ENCODE measurements at regions not wholly inside any gene's neighbourhood (a gene's known extent, or its start where the extent isn't known, plus 50 kb on each side); places are given as distances from the start of the nearest gene placed in this dataset.
A peak's percentile ranks its signal among the peaks of the same experiment; 100 is the strongest.

GRCh38 chr15:97653896-97654295 is 306.6 kb upstream of the ARRDC4 start:
- H2AFZ ChIP-seq (ENCODE audit: low read depth, low read length) = no peak overlapping the region
- no TSS peak for BruUV-seq (replicated peaks)
- no peak for DNase-seq (ENCODE audit: extremely low read depth in 1 of 4, low spot score in 3 of 4)
- no peaks in the 10 kb centered on the region for H3K36me3 ChIP-seq (ENCODE audit: control insufficient read depth, insufficient read depth, low read length)
- FAIRE-seq = no peak
- no peaks in the 10 kb centered on the region; a peak in 1 of 5 replicates for H3K4me1 ChIP-seq (replicated peaks in 1 of 2; ENCODE audit: control insufficient read depth in 2 of 2, insufficient read depth in 2 of 2, low read length in 2 of 2)
- ATAC-seq = no peak
- ChIA-PET CTCF (ENCODE audit: low intra/inter-chr PET ratio) (no interaction called here), POLR2A (interaction anchor here (0.6 kb wide), 1 partner anchor 158 kb away, joined by 3 read pairs; no protein-coding TSS in a partner anchor)
- 14% methylated on average over 1 of the region's 1 CpG for WGBS (ENCODE audit: insufficient coverage, low coverage, missing lambda C conversion rate)
- H3K27me3 ChIP-seq (ENCODE audit: control insufficient read depth in 2 of 2, insufficient read depth in 2 of 2, low read length in 2 of 2) = no peaks in the 10 kb centered on the region
- no peaks in the 10 kb centered on the region for H3K79me2 ChIP-seq (ENCODE audit: control insufficient read depth, insufficient read depth, low read length)
- no peak overlapping the region for H3K27ac ChIP-seq (ENCODE audit: extremely low read depth, low read depth, low read length)
- no peak overlapping the region for H3K4me2 ChIP-seq (ENCODE audit: insufficient read depth, low read length)
- H3K4me3 ChIP-seq = no peak overlapping the region
- intact Hi-C loops (cut with micrococcal nuclease) (no loop called here), in situ Hi-C loops (cut with MboI) (no loop called here)
- H4K20me1 ChIP-seq (replicated peaks; ENCODE audit: control insufficient read depth, insufficient read depth, low read length) = no peaks in the 10 kb centered on the region
- no peak for TF ChIP-seq ADNP (tag; IDR thresholded peaks at IDR 0.05)
- TF ChIP-seq SMAD2 (IDR thresholded peaks at IDR 0.05; ENCODE audit: low read depth, low read length) = no peak
- TF ChIP-seq RBM25 (IDR thresholded peaks at IDR 0.05; ENCODE audit: low read depth, low read length, severe bottlenecking) = peak; percentile 85
- peak; percentile 61 for TF ChIP-seq ZFP36 (IDR thresholded peaks at IDR 0.05; ENCODE audit: low read depth, low read length, partially characterized antibody)
- no peaks in the 10 kb centered on the region for H3K9me1 ChIP-seq (ENCODE audit: control insufficient read depth, insufficient read depth, low read length)
- no peaks in the 10 kb centered on the region for H3K9me3 ChIP-seq (replicated peaks; ENCODE audit: control insufficient read depth, insufficient read depth, low read depth, low read length)
- H3K9ac ChIP-seq (ENCODE audit: insufficient read depth in 1 of 2, low read depth in 2 of 2, low read length in 2 of 2) = no peak overlapping the region

GRCh38 chr15:97654481-97655076 is 305.9 kb upstream of the ARRDC4 start:
- POLR2A ChIA-PET = no interaction called here
- WGBS (ENCODE audit: insufficient coverage, low coverage, missing lambda C conversion rate) = 10% methylated on average over 7 of the region's 7 CpGs
- H3K4me3 ChIP-seq = no peak overlapping the region
- H2AFZ ChIP-seq (ENCODE audit: low read depth, low read length) = no peak overlapping the region
- H3K9me3 ChIP-seq (replicated peaks; ENCODE audit: control insufficient read depth, insufficient read depth, low read depth, low read length) = no peaks in the 10 kb centered on the region
- FAIRE-seq = no peak
- H3K4me1 ChIP-seq (replicated peaks in 1 of 2; ENCODE audit: control insufficient read depth in 2 of 2, insufficient read depth in 2 of 2, low read length in 2 of 2) = no peaks in the 10 kb centered on the region; a peak in 1 of 5 replicates
- no peak for DNase-seq (ENCODE audit: extremely low read depth in 1 of 4, low spot score in 3 of 4)
- CTCF ChIA-PET (ENCODE audit: low intra/inter-chr PET ratio) = no interaction called here
- ATAC-seq = no peak
- H3K36me3 ChIP-seq (ENCODE audit: control insufficient read depth, insufficient read depth, low read length) = no peaks in the 10 kb centered on the region
- no peak overlapping the region for H3K4me2 ChIP-seq (ENCODE audit: insufficient read depth, low read length)
- intact Hi-C loops (cut with micrococcal nuclease) = no loop called here
- H4K20me1 ChIP-seq (replicated peaks; ENCODE audit: control insufficient read depth, insufficient read depth, low read length) = no peaks in the 10 kb centered on the region
- TF ChIP-seq MECOM (CRISPR knock-in tag; IDR thresholded peaks at IDR 0.05) (no peak), MEIS2 (IDR thresholded peaks at IDR 0.05; ENCODE audit: partially characterized antibody) (peak; percentile 22), PBX2 (CRISPR knock-in tag; IDR thresholded peaks at IDR 0.05; ENCODE audit: low read depth) (no peak), PBX2 (tag; conservative IDR thresholded peaks at IDR 0.05; ENCODE audit: low read depth) (peak; percentile 84), PHB (CRISPR knock-in tag; IDR thresholded peaks at IDR 0.05) (no peak)
- H3K79me2 ChIP-seq (ENCODE audit: control insufficient read depth, insufficient read depth, low read length) = no peaks in the 10 kb centered on the region
- in situ Hi-C loops (cut with MboI) = no loop called here
- H3K27ac ChIP-seq (ENCODE audit: extremely low read depth, low read depth, low read length) = no peak overlapping the region
- no peak overlapping the region for H3K9ac ChIP-seq (ENCODE audit: insufficient read depth in 1 of 2, low read depth in 2 of 2, low read length in 2 of 2)
- H3K27me3 ChIP-seq (ENCODE audit: control insufficient read depth in 2 of 2, insufficient read depth in 2 of 2, low read length in 2 of 2) = no peaks in the 10 kb centered on the region
- H3K9me1 ChIP-seq (ENCODE audit: control insufficient read depth, insufficient read depth, low read length) = no peaks in the 10 kb centered on the region
- no TSS peak for BruUV-seq (replicated peaks)

Data from K562 (cell line).